Endothelial cell of umbilical vein (primary cell): ENCODE measurements at regions not wholly inside any gene's neighbourhood (a gene's known extent, or its start where the extent isn't known, plus 50 kb on each side); places are given as distances from the start of the nearest gene placed in this dataset.

Experiments used
- CTCF ChIP-seq, 2 donors: IDR thresholded peaks; 1 replicate in 1 of 2; 2 replicates in 1 of 2; pipeline ENCODE4 v1.5.1; 2011; ENCODE audit warnings: low read length in 2 of 2, mild to moderate bottlenecking in 2 of 2, moderate library complexity in 2 of 2, control low read depth in 1 of 2, inconsistent platforms in 1 of 2, low read depth in 1 of 2; ENCODE audit not compliant: insufficient read depth in 1 of 2; ENCODE audit errors: extremely low read depth in 1 of 2
- EZH2 ChIP-seq: IDR thresholded peaks from 2 replicates; pipeline ENCODE4 v1.6.1; 2012; ENCODE audit warnings: borderline replicate concordance, low read depth, mild to moderate bottlenecking, moderate library complexity, low read length, inconsistent platforms; ENCODE audit not compliant: severe bottlenecking
- FOS ChIP-seq: IDR thresholded peaks from 2 replicates; pipeline ENCODE4 v1.6.1; 2011; ENCODE audit warnings: mild to moderate bottlenecking, low read length, moderate library complexity, borderline replicate concordance; ENCODE audit not compliant: insufficient read depth
- GATA2 ChIP-seq: IDR thresholded peaks from 2 replicates; pipeline ENCODE4 v1.7.0; 2011; ENCODE audit warnings: low read depth, mild to moderate bottlenecking, moderate library complexity, mixed read lengths, low read length; ENCODE audit not compliant: insufficient read length, insufficient read depth
- JUN ChIP-seq: IDR thresholded peaks from 2 replicates; pipeline ENCODE4 v1.6.1; 2011; ENCODE audit warnings: borderline replicate concordance, low read depth; ENCODE audit not compliant: insufficient read length, insufficient read depth
- MAX ChIP-seq: IDR thresholded peaks from 2 replicates; pipeline ENCODE4 v1.6.1; 2011; ENCODE audit not compliant: insufficient read depth, insufficient read length
- MYC ChIP-seq: IDR thresholded peaks from one replicate; pipeline ENCODE4 v1.6.1; 2011; ENCODE audit warnings: mild to moderate bottlenecking, low read depth, low read length
- POLR2A ChIP-seq: IDR thresholded peaks from 2 replicates; pipeline ENCODE4 v1.6.1; 2012; ENCODE audit warnings: low read depth, mild to moderate bottlenecking, control low read depth, low read length
- POLR2AphosphoS5 ChIP-seq: IDR thresholded peaks from 2 replicates; pipeline ENCODE4 v1.6.1; 2012; ENCODE audit warnings: low read depth, mild to moderate bottlenecking, control low read depth, low read length, moderate library complexity; ENCODE audit not compliant: insufficient read depth

DNA sequence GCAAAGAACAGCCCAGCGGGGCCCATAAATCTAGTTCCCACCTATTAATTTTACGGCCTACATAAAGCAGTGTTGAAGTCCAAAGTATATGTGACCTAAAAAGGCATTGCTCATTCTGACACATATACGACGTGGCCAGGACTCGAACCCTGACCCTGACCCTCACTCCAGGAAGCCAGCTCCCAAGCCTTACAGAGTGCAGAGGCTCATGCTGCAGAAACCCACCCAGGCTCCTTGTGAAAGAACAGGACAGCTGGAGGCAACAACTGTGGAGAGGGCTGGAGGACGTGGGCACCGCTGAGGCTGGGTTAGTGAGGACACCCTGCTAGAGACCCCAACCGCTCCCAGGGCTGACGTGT lies 221.6 kb downstream of the CYP26B1 start:
- TF ChIP-seq CTCF (IDR thresholded peaks at IDR 0.05; ENCODE audit: extremely low read depth in 1 of 2, insufficient read depth in 1 of 2, low read depth in 1 of 2, low read length in 2 of 2): no peak
- no peak for TF ChIP-seq POLR2A
- no peak for TF ChIP-seq MYC
- no peak for TF ChIP-seq JUN
- TF ChIP-seq GATA2: no peak
- no peak for TF ChIP-seq EZH2
- no peak for TF ChIP-seq POLR2AphosphoS5
- no peak for TF ChIP-seq MAX
- TF ChIP-seq FOS: no peak
